ENCODE measurements at regions not wholly inside any gene's neighbourhood (a gene's known extent, or its start where the extent isn't known, plus 50 kb on each side); places are given as distances from the start of the nearest gene placed in this dataset.

DNA sequence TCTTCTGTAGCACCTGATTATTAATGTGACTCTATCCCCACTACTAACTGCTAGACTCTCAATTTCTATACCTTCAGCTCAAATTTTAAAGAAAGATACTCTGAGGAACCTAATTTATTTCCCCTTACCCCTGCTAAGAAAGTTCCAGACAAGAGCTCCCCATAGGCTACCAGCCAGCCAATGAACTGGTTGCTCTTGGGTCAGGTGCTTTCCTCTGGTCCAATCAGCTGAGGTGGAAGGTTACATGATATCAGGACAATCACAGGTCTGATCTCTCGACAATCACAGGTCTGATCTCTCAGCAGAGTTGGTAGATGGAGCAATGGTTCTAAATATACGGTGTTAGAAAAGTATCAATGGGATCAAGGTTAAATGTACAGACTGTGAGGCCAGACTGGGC lies 86.8 kb downstream of the AXIN2 start:
- TF ChIP-seq CTCF (conservative IDR thresholded peaks at IDR 0.05 in 1 of 2, IDR thresholded peaks at IDR 0.05 in 1 of 2; ENCODE audit: extremely low read depth in 1 of 2, insufficient read depth in 1 of 2, low read depth in 1 of 2, low read length in 2 of 2), result no peak
- no peak for TF ChIP-seq EZH2 (IDR thresholded peaks at IDR 0.05; ENCODE audit: borderline replicate concordance, low read length)

Data from mammary epithelial cell (primary cell).